Fibroblast of pulmonary artery (primary cell): ENCODE measurements at regions not wholly inside any gene's neighbourhood (a gene's known extent, or its start where the extent isn't known, plus 50 kb on each side); places are given as distances from the start of the nearest gene placed in this dataset.

Source experiments
- DNase-seq: peaks from one replicate; pipeline ENCODE4 v3.0.0-alpha.2; 2010; ENCODE audit warnings: low read depth
- H3K4me3 ChIP-seq: replicated peaks from 2 replicates; pipeline ENCODE4 v1.5.1; 2011; ENCODE audit warnings: low read depth, mild to moderate bottlenecking, control low read depth, low read length, moderate library complexity
- TF ChIP-seq, protein P1 (sequence below): IDR thresholded peaks from 2 replicates; pipeline ENCODE4 v1.5.1; 2011; ENCODE audit warnings: mild to moderate bottlenecking, control low read depth, low read length, inconsistent platforms; ENCODE audit errors: missing control alignments

DNA sequence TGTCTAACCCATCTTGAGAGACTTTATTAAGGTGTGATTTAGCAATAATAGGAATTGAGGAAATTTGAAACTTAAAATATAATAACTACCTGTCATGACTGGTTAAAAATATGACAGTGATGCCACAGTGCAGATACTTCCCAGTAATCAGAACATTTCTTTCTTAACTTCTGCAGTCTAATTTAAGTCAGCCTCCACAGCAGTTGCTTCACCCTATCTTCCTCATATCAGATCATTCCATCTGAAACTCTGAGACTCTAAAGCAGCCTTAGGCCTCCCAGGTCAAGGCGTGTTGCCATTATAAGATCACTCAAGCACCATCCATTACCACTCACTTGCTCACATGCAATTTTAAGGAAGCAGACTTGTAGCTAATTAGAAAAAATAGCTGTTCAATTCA is 302.2 kb downstream of the AASDHPPT start:
- H3K4me3 ChIP-seq: no peak overlapping the region
- no peak for DNase-seq
- TF ChIP-seq, protein P1, sequence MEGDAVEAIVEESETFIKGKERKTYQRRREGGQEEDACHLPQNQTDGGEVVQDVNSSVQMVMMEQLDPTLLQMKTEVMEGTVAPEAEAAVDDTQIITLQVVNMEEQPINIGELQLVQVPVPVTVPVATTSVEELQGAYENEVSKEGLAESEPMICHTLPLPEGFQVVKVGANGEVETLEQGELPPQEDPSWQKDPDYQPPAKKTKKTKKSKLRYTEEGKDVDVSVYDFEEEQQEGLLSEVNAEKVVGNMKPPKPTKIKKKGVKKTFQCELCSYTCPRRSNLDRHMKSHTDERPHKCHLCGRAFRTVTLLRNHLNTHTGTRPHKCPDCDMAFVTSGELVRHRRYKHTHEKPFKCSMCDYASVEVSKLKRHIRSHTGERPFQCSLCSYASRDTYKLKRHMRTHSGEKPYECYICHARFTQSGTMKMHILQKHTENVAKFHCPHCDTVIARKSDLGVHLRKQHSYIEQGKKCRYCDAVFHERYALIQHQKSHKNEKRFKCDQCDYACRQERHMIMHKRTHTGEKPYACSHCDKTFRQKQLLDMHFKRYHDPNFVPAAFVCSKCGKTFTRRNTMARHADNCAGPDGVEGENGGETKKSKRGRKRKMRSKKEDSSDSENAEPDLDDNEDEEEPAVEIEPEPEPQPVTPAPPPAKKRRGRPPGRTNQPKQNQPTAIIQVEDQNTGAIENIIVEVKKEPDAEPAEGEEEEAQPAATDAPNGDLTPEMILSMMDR: no peak

DNA sequence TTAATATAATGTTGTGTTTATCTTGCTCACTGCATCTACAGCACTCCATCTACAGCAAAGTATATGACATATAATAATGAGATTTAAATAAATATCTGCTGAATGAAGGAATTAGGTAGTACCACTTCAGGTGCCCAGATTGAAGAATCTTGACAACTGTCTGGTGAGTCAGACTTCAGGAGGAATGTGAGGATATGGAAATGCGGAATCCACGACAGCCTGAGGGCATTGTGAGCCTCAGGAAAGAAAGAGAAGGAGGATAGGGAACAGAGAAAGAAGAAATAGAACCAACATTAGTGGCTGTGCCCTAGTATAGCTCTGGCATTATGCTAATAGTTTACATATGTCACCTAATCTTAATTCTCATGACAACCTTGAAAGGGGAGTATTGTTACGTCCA is 304.4 kb downstream of the AASDHPPT start:
- TF ChIP-seq, protein P1: no peak
- no peak overlapping the region for H3K4me3 ChIP-seq
- DNase-seq: no peak

DNA sequence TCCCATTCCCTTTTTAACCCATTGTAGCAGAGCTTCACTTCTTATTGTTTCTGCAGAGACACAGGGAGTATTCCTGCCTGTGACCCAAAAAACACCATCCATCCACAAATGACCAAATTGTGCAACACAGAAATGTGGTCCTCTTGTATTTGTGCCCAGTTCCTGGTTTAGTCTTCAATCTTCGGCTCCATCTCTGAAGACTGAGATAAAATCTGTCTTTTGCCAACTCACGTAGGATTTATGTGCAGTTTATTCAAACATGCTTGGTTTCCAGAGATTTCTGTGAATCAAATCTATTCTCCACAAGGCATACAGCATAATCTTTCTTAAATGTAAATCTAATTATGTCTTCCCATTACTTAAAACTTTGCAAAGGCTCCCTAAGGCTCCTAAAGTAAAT is 307.0 kb downstream of the AASDHPPT start:
- H3K4me3 ChIP-seq: no peak overlapping the region
- TF ChIP-seq, protein P1: no peak
- DNase-seq: no peak

DNA sequence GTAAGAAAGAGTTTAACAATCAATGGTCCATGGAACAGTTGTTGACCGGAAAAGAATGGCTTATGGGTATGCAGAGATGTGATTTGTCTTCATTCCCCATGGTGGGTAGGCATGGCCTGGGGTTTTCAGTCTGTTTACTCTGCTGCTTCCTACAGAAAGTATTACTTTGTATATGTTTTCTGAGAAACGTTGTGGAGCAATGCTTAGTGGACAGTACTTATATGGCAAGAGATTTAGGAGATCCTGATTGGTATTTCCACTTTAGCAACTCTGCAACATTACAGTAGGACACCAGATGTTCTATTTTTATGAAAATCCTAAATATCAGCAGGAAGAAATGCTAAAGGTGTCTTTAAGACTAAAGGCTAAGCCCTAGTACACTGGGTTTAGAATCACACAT is 309.1 kb downstream of the AASDHPPT start:
- TF ChIP-seq, protein P1: no peak
- H3K4me3 ChIP-seq: no peak overlapping the region
- DNase-seq: no peak

DNA sequence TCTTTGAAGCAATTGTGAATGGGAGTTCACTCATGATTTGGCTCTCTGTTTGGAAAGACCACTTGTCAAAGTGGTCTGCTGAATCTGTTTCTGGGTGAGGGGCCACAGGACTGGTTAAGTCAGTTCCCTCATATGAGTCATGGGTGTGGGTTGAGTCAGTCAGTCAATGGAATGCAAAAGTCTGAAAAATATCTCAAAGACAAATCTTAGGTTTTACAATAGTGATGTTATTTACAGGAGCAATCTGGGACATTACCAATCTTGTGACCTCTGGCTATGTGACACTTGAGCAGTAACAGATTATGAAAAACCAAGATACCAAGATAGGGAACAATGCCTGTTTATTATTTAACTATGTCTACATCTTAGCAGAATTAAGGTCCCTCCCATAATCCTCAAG is 311.6 kb downstream of the AASDHPPT start:
- H3K4me3 ChIP-seq: no peak overlapping the region
- TF ChIP-seq, protein P1: no peak
- peak; percentile 56 for DNase-seq

DNA sequence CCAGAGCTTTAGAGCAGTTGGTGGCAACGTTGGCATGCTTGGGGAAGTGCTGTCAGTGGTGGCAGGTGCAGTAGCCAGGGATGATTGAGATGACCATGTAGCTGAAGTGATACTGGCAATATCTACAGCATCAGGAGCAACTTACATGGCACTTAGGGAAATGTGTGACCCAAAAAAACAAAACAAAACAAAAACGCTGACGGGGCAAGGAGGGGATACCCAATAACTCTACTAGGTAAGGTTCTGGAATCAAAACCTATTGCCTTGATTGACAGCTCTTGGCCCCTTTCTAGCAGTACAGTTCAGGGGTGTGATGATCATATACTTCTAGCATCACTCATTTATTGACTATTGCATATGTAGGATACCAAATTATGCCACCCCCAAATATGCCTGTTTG is 312.6 kb downstream of the AASDHPPT start:
- H3K4me3 ChIP-seq: no peak overlapping the region
- DNase-seq: no peak
- TF ChIP-seq, protein P1: no peak

DNA sequence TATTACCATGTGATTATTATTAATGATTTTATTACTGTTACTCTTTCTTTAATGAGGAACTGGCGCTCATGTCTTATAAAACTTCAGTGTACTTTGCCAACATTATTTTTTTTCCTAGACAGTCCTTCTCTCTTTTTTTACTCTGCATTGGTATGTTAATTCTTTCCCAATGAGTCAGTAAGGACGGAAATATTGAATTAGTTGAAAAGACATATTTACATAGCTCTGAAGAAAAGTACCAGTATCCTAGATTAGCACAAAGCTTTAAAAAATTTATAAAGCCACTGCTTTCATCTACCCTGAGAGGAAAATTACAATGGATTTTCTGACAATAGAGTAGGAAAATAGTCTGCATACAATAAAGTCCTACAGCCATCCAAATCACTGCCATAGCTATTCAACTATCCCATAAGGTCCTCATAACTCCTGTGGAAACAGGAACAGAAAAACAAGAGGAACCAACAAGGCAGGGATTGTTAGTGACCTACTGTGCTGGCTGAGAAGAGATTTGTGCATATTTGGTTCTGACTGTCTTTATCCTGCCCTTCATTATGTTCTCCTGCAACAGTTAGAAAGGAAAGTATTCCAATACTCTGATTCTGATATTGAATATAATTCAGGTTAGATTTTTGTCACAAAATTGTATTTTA is 314.4 kb downstream of the AASDHPPT start:
- peak; percentile 75 for DNase-seq
- H3K4me3 ChIP-seq: no peak overlapping the region
- TF ChIP-seq, protein P1: no peak
